ENCODE measurements at regions not wholly inside any gene's neighbourhood (a gene's known extent, or its start where the extent isn't known, plus 50 kb on each side); places are given as distances from the start of the nearest gene placed in this dataset.

DNA sequence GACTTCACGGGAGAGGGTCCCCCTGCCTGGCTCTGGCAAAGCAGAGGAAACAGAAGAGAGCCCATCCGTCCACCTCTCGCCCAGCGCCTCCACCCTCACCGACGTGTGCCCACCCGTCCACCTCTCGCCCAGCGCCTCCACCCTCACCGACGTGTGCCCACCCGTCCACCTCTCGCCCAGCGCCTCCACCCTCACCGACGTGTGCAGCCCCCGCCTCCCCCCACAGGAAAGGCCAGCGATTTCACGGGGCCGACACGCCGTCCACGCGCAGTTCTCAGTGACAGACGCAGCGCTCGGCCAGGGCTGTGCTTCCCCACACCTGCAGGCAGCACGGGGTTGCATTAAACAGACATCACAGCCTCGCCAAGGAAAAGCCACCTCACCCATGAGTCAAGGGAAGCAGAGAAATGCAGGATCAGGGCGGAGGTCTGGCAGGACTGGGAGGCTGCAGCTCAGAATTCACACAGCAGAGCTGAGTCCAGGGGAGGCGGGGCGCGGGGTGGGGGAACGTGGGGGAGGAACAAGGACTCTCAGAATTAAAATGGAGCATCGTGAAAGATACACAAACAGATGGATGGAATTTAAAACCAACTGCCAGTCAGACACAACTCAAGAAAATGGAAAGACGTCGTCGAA is 377.7 kb downstream of the BRD1 start:
- DNase-seq = no peak

DNA sequence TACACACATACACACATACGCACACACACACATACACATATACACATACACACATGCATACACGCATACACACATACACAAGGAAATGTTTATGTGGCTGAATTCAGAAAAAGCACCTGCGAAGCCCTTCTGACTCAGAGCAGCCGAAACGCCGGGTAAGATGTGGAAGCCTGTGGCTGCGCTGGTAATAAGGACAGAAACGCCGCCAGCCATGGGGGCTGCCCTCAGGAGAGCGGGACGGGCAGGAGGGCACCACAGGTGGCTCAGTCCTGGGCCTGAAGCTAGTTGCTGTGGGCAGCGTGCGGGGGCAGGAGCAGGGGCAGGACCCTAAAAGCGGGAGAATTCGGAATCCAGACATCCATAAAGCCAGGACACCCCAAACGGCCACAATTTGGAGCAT is 378.3 kb downstream of the BRD1 start:
- no peak for DNase-seq

DNA sequence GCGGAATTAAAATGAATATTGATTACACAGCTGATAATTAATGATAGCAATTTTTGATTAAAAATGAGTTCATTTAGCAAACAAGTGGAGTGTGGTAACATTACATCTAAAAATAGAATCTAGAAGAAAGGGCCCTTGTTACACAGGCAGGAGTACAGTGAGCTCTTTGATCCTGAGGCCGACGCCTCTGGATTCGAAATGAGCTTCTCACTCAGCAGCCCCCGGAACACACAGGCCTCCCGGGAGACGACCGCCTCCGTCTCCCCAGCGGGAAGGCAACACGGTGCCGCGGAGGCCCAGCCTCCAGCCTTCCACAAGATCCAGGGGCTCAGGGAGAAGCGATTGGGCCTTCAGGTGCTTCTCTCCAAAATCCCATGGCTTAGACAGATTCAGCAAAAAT is 379.1 kb downstream of the BRD1 start:
- DNase-seq = no peak

DNA sequence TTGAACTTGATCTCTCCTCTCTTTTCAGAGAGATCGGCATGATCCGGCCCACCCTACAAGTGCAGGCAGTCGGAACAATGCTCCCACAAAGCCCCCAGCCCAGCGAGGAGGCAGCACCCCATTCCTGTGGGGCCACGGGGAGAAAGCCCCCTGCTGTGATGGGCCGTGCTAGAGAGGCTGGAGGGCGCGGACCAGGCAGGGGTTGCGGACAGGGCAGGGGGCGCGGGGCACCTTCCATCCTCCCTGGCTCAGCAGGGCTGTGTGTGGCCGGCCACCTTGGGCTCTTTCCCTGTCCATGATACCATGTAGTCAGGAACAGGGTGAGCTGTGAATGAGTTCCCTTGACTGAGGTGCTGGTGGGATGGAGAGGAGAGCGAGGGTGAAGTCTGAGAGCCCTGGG is 379.8 kb downstream of the BRD1 start:
- DNase-seq = no peak

DNA sequence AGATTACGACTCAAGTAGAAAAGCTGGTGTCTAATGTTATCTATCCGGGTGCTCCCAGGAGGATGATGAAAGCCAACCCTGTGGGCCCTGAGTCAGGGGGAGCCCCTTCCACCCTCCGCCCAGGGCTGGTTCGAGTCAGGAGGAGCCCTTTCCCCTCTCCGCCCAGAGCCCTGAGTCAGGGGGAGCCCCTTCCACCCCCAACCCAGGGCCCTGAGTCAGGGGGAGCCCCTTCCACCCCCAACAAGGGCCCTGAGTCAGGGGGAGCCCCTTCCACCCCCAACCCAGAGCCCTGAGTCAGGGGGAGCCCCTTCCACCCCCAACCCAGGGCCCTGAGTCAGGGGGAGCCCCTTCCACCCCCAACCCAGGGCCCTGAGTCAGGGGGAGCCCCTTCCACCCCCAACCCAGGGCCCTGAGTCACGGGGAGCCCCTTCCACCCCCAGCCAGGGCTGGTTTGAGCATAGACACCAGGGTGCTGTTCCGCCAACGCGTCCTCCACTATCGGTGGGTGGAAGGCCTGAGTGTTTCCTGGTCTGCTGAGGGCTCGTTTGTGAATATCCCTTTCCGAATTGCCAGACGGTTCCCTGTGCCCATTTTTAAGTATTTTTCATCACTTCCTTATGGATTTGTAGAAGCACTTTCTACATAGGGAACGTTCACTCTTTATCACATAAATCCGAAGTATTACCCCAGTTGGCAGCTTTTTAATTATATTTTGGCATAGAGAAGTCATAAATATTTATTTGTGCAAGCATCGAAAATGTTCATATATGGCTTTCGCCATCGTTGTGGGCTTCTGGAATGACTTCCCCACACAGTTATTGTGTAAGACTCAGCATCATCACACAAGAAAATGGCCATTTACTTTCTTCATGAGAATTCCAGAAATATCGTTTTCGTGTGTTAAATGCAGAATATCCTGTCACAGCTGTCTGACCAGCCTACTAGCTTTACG is 380.6 kb downstream of the BRD1 start:
- DNase-seq = no peak

GRCh38 chr22:49446145-49446758 is 381.4 kb downstream of the BRD1 start:
- DNase-seq = no peak

DNA sequence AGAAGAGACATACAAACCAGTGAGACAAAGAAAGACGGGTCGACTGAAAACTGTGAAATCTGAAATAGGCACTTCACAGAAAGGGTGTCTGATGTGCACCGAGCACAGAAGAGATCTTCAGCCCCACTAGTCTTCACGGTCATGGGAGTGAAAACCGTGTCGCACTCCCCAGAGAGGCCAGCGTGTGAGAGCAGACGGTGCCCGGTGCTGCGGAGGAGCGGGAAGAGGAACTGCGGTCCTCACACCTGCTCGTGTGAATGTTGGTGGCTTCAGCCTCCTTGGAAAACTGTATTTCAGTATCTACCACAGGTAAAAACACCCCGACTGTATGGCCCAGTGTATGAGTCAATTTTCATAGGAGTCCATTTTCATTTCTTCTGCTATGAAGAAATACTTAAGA is 382.9 kb downstream of the BRD1 start:
- no peak for DNase-seq

DNA sequence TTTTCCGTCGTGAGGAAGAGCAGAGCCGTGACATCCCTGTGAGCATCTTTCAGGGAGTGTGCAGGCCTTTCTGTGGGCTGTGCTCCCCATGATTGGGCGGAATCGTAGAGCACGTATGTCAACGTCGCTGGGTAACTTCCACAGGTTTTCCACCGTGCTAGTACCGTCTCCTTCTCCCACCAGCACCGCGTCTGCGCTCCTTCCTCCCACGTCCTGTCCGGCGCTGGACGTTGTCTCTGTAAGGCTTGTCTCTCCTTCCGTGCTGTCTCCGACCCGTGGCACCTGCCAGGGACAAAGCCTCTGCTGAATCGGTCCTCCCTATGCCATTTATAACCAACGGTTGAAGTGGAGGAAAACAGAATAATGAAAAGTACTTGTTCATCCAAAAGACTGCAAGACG is 386.7 kb downstream of the BRD1 start:
- no peak for DNase-seq

DNA sequence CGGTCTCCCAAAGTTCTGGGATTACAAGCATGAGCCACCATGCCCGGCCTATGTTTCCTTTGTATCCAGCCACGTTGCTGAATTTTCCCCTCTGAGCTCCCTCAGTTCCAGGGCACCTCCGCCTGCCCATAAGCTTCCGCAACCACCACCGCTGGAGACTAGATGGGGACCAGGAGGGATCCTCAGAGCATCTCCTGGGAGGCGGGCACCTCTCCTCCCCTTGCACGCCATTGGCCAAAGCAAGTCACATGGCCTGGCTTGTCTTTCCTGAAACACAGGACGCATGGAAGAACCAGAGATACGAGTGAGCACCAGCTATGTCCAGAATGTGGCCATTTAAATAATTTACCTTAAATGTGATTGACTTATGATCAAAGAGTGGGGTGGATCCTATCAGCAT is 388.3 kb downstream of the BRD1 start:
- no peak for DNase-seq

- DNase-seq = no peak
These were observed 389.7 kb downstream of the BRD1 start for GRCh38 chr22:49437956-49438355.

GRCh38 chr22:49437356-49437755 is 390.3 kb downstream of the BRD1 start:
- DNase-seq = no peak

DNA sequence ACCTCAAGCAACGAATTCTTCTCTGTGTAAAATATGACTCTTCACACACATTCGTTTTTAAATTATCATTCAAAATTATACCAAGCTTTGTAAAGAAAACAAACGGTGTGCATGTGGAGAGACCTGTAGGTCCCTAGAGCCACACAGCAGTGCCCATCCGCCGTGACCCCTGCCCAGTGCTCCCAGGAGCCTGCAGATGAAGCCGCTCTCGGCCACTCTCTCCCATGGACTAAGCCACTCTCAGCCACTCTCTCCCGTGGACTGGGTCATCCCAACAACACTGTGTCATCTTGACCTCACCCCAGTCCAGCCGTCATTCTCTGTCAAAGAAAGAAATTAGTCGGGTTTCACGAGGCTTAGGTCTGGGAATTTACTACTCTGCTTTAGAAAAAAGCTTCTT is 391.6 kb downstream of the BRD1 start:
- no peak for DNase-seq

DNA sequence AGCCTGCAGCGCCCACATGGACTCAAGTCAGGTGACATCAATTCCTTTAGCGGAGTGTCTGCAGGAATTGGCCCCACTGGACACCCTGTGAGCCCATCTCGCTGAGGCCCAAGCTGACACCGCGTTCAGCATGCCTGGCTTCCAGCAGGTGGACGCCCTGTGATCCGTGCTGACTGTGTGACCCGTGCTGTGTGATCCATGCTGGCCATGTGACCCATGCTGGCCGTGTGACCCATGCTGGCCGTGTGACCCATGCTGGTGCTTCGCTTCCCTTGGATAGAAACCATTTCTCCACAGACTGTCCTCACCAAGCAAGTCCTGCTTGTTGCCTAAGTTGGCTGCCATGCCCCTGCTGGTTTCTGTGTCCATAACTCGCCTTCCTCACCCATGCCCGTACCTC is 392.1 kb downstream of the BRD1 start:
- no peak for DNase-seq

DNA sequence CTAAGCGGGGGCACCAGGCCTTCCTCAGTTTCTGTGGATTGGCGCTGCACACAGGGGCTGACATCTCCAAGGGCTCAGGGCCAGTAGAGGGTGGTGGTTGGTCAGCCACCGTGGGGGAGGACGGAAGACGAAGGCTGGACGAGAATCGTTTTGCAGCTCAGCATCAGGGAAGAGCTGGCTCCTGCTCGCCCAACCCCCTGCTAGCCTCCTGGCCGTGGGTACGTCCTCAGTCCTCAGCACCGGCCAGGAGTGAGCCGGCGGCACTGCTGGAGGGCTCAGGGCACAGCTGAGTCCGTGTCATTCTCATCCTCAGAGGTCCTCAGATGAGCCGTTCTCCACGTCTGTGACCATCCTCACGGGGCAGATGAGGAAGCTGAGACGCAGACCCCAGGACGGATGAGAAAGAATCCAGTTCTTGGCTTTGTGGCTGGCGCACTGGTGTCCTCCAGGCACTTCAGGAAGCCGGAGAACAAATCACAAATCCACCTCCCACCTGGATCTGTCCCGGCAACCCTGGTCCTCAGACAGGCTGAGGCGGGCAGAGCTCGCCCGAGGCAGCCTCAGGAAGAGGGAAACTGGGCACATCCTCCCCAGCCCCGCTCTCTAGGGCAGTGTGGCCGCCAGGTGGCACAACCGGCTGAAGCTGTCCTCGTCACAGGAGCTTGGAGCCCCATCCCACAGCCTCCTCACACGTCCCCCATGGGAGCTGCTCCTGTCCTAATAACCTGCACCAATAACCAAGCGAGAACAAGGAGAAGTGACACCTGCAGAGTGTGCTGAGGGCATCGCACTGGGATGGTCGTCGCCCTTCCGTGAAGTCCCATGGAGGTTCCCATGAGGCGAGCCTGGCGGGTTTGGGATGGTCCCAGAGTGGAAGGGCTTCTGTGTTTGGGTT is 393.7 kb downstream of the BRD1 start:
- no peak for DNase-seq

DNA sequence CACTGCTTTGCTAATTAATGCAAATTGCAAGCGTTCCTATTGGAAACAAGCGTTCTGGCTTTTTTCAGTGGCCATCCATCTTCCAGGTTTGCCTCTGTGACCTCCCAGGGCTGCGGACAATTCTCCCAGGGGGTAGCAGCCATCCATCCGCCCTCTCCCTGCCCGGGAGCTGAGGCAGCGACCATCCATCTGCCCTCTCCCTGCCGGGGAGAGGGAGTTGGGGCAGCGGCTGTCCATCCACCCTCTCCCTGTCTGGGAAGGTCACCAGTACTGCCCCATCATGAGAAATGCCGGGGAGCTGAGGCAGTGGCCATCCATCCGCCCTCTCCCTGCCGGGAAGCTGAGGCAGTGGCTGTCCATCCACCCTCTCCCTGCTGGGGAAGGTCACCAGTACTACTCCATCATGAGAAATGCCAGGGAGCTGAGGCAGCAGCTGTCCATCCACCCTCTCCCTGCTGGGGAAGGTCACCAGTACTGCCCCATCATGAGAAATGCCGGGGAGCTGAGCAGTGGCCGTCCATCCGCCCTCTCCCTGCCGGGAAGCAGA is 394.7 kb downstream of the BRD1 start:
- DNase-seq = no peak

- no peak for DNase-seq
These were observed 395.3 kb downstream of the BRD1 start for GRCh38 chr22:49432211-49432896.

DNA sequence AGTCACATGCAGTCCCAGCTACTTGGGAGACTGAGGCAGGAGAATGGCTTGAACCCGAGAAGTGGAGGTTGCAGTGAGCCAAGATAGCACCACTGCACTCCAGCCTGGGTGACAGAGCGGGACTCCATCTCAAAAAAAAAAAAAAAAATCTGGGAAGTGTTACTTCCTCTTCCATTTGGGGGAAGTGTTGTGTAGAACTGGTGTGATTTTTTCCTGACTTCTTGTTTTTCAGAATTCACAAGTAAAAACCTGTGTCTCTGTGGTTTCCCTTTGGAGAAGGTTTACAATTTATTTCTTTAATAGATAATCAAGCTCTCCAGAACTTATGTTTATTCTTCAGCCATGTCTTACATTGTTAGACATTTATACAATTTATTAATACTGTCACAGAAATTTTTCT is 396.1 kb downstream of the BRD1 start:
- no peak for DNase-seq

GRCh38 chr22:49429066-49429465 is 398.6 kb downstream of the BRD1 start:
- DNase-seq = no peak

GRCh38 chr22:49427941-49428340 is 399.7 kb downstream of the BRD1 start:
- no peak for DNase-seq

GRCh38 chr22:49427341-49427740 is 400.3 kb downstream of the BRD1 start:
- DNase-seq = no peak

DNA sequence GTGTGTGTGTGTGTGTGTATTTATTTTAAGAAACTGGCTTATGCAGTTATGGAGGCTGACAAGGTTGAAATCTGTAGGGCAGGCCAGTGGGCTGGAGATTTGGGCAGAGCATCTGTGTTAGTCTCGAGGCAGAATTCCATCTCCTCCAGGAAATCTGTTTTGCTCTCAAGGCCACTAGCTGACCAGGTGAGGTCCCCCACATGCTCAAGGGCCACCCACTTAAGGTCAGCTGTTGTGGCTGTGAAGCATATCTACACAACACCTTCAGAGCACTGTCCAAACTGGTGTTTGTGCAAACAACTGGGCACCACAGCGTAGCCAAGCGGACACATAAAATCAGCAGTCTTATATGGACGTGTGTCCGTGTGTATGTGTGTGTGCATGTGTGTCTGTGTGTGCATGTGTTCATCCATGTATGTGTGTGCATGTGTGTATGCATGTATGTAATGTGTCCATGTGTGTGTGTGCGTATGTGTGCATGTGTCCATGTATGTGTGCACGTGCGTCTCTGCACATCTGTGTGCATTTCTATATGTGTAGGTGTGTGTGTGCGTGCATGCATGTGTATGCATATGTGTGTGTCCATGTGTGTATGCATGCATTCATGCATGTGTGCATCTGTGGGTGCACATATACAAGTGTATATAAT is 400.9 kb downstream of the BRD1 start:
- DNase-seq = no peak

DNA sequence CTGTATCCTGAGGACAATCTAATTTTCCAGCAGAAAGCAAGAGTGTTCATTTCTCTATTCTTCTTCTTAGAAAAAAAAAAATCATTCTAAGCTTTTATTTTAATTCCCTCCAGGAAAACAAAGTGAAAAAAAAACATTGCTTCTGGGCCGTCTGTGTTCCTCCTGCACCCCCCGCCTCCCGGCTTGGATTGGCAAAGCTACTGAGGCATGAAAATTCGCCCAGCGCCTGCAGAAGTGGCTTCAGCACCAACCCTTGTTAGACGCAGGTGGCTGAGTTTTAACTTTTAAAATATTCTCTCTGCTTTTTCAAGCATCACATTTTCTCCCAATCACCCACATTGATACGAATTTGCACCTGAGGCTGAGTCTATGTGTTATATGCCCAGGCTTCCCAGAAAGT is 401.6 kb downstream of the BRD1 start:
- DNase-seq = no peak
